Myocyte (in vitro differentiated cells): ENCODE measurements at regions not wholly inside any gene's neighbourhood (a gene's known extent, or its start where the extent isn't known, plus 50 kb on each side); places are given as distances from the start of the nearest gene placed in this dataset.

ENCODE experiments used
- DNase-seq: peaks from one replicate; pipeline ENCODE4 v3.0.0-alpha.2; 2012; ENCODE audit warnings: low read depth

- no peak for DNase-seq
Measured at GRCh38 chr11:12315024-12315423, 62.3 kb upstream of the PARVA start.

- DNase-seq = no peak
Measured at GRCh38 chr11:12316432-12316831, 60.9 kb upstream of the PARVA start.

- DNase-seq = peak; percentile 36
Measured at GRCh38 chr11:12318791-12319438, 58.5 kb upstream of the PARVA start.

- no peak for DNase-seq
Measured at GRCh38 chr11:12319461-12319951, 57.9 kb upstream of the PARVA start.

- no peak for DNase-seq
Measured at GRCh38 chr11:12319988-12320387, 57.4 kb upstream of the PARVA start.

- no peak for DNase-seq
Measured at GRCh38 chr11:12321217-12321937, 56.0 kb upstream of the PARVA start.

GRCh38 chr11:12324585-12324984 lies 52.8 kb upstream of the PARVA start:
- no peak for DNase-seq
